ENCODE measurements at regions not wholly inside any gene's neighbourhood (a gene's known extent, or its start where the extent isn't known, plus 50 kb on each side); places are given as distances from the start of the nearest gene placed in this dataset.

DNA sequence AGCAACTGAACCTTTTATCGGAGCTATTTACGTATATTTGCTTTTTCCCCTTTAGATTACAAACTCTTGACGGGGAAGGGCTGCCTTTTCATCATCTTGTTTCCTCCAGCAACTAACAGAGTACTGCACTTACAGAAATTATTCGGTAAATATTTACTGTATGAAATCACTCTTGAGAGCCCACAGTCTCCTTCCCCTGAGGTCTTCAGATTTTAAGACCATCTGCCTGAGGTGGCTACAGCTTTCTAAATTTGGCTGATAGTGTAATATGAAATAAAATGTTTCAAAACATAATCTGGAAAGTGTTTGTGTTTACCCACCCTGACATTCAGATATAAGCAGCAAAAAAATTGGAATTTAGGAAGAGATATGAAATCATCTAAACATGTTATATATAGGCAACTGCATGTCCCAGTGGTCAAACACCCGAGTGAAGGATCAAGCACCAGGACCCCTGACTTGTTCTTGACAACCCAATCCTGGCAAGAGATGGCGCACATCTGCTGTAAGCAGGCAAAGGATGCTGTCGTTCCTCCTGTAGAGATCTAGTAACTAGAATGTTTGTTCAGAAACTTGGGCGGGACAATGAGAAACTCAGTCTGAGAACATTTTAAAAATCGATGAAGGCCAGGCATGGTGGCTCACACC is 60.9 kb downstream of the SIPA1L2 start:
- 83% methylated on average over 9 of the region's 9 CpGs for WGBS
- TF ChIP-seq POLR2AphosphoS5 (IDR thresholded peaks at IDR 0.05) (no peak), EP300 (IDR thresholded peaks at IDR 0.05) (no peak), POLR2A (IDR thresholded peaks at IDR 0.05) (no peak)
- TF ChIP-seq, protein P1, sequence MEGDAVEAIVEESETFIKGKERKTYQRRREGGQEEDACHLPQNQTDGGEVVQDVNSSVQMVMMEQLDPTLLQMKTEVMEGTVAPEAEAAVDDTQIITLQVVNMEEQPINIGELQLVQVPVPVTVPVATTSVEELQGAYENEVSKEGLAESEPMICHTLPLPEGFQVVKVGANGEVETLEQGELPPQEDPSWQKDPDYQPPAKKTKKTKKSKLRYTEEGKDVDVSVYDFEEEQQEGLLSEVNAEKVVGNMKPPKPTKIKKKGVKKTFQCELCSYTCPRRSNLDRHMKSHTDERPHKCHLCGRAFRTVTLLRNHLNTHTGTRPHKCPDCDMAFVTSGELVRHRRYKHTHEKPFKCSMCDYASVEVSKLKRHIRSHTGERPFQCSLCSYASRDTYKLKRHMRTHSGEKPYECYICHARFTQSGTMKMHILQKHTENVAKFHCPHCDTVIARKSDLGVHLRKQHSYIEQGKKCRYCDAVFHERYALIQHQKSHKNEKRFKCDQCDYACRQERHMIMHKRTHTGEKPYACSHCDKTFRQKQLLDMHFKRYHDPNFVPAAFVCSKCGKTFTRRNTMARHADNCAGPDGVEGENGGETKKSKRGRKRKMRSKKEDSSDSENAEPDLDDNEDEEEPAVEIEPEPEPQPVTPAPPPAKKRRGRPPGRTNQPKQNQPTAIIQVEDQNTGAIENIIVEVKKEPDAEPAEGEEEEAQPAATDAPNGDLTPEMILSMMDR (IDR thresholded peaks at IDR 0.05): no peak
- no peak overlapping the region for H3K4me3 ChIP-seq

DNA sequence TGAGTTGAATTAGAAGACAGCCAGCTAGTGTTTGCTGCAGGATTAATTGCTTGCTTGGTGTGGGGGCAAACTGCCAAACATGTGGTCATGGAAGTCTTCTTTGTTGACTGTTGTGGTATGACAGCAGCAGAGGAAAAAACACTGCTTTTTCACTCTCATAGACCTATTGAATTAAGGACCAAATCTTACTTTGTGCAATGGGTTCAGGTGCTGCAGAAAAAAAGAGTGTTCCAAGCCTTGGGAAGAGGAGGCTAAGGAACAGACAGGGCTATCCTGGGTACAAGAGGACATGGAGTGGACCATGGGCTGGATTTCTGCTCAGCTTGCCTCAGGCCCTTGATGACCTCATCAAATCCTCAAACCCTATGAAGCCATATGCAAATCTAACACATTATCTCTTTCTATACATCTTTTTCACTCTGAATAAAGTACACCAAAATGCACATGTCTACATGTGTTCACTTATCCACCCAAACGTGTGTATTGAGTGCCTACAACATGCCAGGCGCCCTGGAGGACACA is 61.5 kb downstream of the SIPA1L2 start:
- no peak overlapping the region for H3K4me3 ChIP-seq
- H3K9me3 ChIP-seq: no peaks in the 10 kb centered on the region
- H3K4me1 ChIP-seq: peaks cover 22% of the 10 kb centered on the region
- TF ChIP-seq POLR2A (IDR thresholded peaks at IDR 0.05) (no peak), POLR2AphosphoS5 (IDR thresholded peaks at IDR 0.05) (no peak), EP300 (IDR thresholded peaks at IDR 0.05) (no peak)
- TF ChIP-seq, protein P1 (IDR thresholded peaks at IDR 0.05): no peak
- H3K27me3 ChIP-seq: no peaks in the 10 kb centered on the region
- 83% methylated on average over 2 of the region's 2 CpGs for WGBS
- H3K27ac ChIP-seq: no peak overlapping the region
- no peak for DNase-seq (ENCODE audit: low spot score in 2 of 2)
- H3K36me3 ChIP-seq: no peaks in the 10 kb centered on the region

More for the DNA sequence above, 60.9 kb downstream of the SIPA1L2 start:
- Histone ChIP-seq H3K9me3 (no peaks in the 10 kb centered on the region), H3K27ac (no peak overlapping the region), H3K4me1 (peaks cover 22% of the 10 kb centered on the region), H3K27me3 (no peaks in the 10 kb centered on the region), H3K36me3 (no peaks in the 10 kb centered on the region)
- DNase-seq (ENCODE audit: low spot score in 2 of 2): no peak

DNA sequence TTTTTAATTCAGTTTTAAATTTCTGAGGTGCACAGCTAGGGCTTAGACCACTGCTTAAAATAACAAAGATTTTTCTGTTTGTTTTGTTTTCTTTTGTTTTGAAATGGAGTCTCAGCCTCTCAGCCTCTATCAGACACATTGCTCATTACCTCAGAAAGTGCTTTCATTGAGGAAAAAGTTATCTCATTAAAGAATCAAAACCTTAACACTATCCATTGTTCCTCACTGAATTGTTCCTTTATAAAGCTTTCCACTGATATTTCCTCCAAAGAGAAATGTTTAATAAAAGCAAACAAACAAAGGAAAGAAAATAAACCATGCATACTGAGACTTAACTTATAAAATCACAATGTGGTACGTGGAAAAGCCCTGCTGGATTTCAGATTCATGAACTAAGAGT is 63.8 kb downstream of the SIPA1L2 start:
- 43% methylated on average over 1 of the region's 1 CpG for WGBS
- no peak overlapping the region for H3K27ac ChIP-seq

DNA sequence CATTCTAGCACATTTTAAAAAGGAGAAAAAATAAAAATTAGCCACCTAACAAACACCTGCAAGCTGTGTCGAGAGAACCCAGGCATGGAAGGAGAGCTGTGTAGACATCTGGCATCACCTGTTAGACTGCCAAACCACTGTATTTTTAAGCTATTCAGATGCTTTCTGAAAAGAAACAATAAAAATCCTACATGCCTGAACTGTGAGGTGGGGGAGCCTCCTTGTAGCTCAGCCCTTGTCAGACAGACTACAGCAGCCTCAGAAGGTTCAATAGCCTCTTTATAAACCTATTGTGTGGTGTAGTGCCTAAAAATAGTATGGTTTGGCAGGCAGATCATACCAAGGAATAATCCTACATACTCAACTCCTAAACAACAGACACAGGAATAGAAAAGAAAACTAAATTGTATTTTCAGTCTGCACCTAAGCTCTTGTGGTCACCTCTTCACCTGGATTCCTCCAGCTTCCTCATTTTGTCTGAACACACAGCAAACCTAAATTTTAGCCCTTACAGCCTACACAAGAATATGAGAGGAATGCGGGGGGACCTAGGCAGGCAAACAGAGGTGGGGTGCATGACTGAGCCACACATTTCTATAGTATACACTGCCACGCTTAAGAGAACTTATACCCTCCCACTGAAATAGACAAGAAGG is 67.0 kb downstream of the SIPA1L2 start:
- Histone ChIP-seq H3K27ac (no peak overlapping the region), H3K9me3 (no peaks in the 10 kb centered on the region), H3K36me3 (no peaks in the 10 kb centered on the region), H3K4me1 (peaks cover 6% of the 10 kb centered on the region), H3K27me3 (no peaks in the 10 kb centered on the region), H3K4me3 (no peak overlapping the region)
- WGBS: 69% methylated on average over 3 of the region's 3 CpGs
- no peak for DNase-seq (ENCODE audit: low spot score in 2 of 2)
- TF ChIP-seq POLR2A (IDR thresholded peaks at IDR 0.05) (no peak), POLR2AphosphoS5 (IDR thresholded peaks at IDR 0.05) (no peak), EP300 (IDR thresholded peaks at IDR 0.05) (no peak)
- TF ChIP-seq, protein P1 (IDR thresholded peaks at IDR 0.05): no peak

More for the DNA sequence above, 63.8 kb downstream of the SIPA1L2 start:
- TF ChIP-seq, protein P1 (IDR thresholded peaks at IDR 0.05): no peak
- TF ChIP-seq POLR2A (IDR thresholded peaks at IDR 0.05) (no peak), EP300 (IDR thresholded peaks at IDR 0.05) (no peak), POLR2AphosphoS5 (IDR thresholded peaks at IDR 0.05) (no peak)
- Histone ChIP-seq H3K9me3 (no peaks in the 10 kb centered on the region), H3K27me3 (no peaks in the 10 kb centered on the region), H3K36me3 (no peaks in the 10 kb centered on the region), H3K4me3 (no peak overlapping the region), H3K4me1 (peaks cover 22% of the 10 kb centered on the region)
- DNase-seq (ENCODE audit: low spot score in 2 of 2): no peak

DNA sequence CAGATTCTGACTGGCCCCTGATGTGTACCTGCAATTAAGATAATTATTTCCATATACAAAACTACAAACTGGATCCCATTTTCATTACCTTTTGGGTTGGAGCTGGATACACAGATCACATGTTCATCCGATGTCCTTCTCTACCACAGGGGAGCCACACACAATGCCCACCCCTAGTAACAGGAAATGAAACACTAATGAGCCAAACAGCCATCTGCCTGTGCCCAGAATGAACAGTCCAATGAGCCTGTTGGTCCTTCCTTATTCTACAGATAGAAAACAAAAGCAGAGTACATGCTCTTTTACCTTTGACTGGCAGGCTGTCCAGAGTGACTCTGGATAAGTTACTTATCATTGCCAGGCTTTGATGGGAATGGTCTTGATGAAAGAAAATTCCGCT is 68.6 kb downstream of the SIPA1L2 start:
- H3K27ac ChIP-seq: no peak overlapping the region
- peaks cover 5% of the 10 kb centered on the region for H3K4me1 ChIP-seq
- DNase-seq (ENCODE audit: low spot score in 2 of 2): no peak
- 82% methylated on average over 2 of the region's 2 CpGs for WGBS
- TF ChIP-seq POLR2A (IDR thresholded peaks at IDR 0.05): no peak
- TF ChIP-seq, protein P1 (IDR thresholded peaks at IDR 0.05): no peak
- TF ChIP-seq EP300 (IDR thresholded peaks at IDR 0.05): no peak
- no peak for TF ChIP-seq POLR2AphosphoS5 (IDR thresholded peaks at IDR 0.05)
- H3K9me3 ChIP-seq: no peaks in the 10 kb centered on the region
- no peak overlapping the region for H3K4me3 ChIP-seq
- no peaks in the 10 kb centered on the region for H3K27me3 ChIP-seq
- no peaks in the 10 kb centered on the region for H3K36me3 ChIP-seq
